Activated CD4-positive, alpha-beta memory T cell treated with anti-CD3 and anti-CD28 coated beads for 36 hours (primary cell): ENCODE measurements at regions not wholly inside any gene's neighbourhood (a gene's known extent, or its start where the extent isn't known, plus 50 kb on each side); places are given as distances from the start of the nearest gene placed in this dataset.

Source experiments
- CTCF ChIA-PET: fragments of 350-600 bp; sonication (Branson Sonifier 250); formaldehyde crosslinking; loops from one replicate; lab custom pipeline; 2021; ENCODE audit warnings: antibody characterized with exemption, inconsistent platforms; lab: Charles Lee
- POLR2A ChIA-PET: fragments of 350-600 bp; sonication (Branson Sonifier 250); formaldehyde crosslinking; loops from one replicate; lab custom pipeline; 2021; ENCODE audit warnings: antibody characterized with exemption; lab: Charles Lee
- DNase-seq: peaks from one replicate; pipeline ENCODE4 v3.0.0-alpha.2; 2020
- H3K27ac Mint-ChIP-seq: one replicate; pipeline ENCODE4 v1.8.0; 2021; ENCODE audit warnings: mixed read lengths
- H3K27me3 Mint-ChIP-seq: one replicate; pipeline ENCODE4 v1.8.0; 2021; ENCODE audit warnings: mixed read lengths
- H3K36me3 Mint-ChIP-seq: one replicate; pipeline ENCODE4 v1.8.0; 2021; ENCODE audit warnings: mixed read lengths
- H3K4me1 Mint-ChIP-seq: one replicate; pipeline ENCODE4 v1.8.0; 2021; ENCODE audit warnings: low read depth, mixed read lengths
- H3K4me3 Mint-ChIP-seq: one replicate; pipeline ENCODE4 v1.8.0; 2021; ENCODE audit warnings: mild to moderate bottlenecking, mixed read lengths
- H3K9me3 Mint-ChIP-seq: one replicate; pipeline ENCODE4 v1.8.0; 2021; ENCODE audit warnings: mixed read lengths
- intact Hi-C: fragments of 100-400 bp; cut with micrococcal nuclease; formaldehyde crosslinking; loops from one replicate; pipeline ENCODE4 v1.15.1; 2023

DNA sequence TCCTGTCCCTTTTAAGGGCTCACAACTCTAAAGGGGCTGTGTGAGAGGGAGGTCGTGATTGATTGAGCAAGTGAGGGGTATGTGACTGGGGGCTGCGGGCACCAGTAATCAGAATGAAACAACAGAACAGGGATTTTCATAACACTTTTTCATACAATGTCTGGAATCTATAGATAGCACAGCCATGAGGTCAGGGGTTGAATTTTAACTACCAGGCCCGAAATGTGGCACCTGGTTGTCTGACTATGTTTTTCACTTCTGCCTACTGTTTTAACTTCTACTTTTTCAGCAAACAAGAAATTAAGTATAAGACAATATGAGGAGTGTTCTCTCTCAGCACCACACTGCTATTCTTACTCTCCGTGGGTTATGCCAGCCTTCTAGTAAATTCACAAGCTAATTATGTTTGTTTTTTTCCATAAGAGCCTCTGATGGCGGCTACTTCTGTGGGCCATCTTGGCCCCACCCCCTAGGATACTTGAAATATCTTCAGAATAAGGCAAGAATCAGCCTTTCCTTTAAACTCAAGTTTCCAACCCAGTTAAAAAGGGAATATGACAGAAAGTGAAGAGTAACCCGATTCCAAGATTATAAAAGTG is 552.8 kb upstream of the CHORDC1 start:
- peaks cover 21% of the 10 kb centered on the region for H3K9me3 Mint-ChIP-seq
- H3K36me3 Mint-ChIP-seq: no peaks in the 10 kb centered on the region
- DNase-seq: no peak
- no peaks in the 10 kb centered on the region for H3K27me3 Mint-ChIP-seq
- ChIA-PET POLR2A (no interaction called here), CTCF (interaction anchor here (1.1 kb wide), 1 partner anchor 14 kb away, joined by 3 read pairs; no protein-coding TSS in a partner anchor)
- H3K4me3 Mint-ChIP-seq: no peak overlapping the region
- H3K4me1 Mint-ChIP-seq: no peaks in the 10 kb centered on the region
- intact Hi-C loops: no loop called here
- H3K27ac Mint-ChIP-seq: no peak overlapping the region

DNA sequence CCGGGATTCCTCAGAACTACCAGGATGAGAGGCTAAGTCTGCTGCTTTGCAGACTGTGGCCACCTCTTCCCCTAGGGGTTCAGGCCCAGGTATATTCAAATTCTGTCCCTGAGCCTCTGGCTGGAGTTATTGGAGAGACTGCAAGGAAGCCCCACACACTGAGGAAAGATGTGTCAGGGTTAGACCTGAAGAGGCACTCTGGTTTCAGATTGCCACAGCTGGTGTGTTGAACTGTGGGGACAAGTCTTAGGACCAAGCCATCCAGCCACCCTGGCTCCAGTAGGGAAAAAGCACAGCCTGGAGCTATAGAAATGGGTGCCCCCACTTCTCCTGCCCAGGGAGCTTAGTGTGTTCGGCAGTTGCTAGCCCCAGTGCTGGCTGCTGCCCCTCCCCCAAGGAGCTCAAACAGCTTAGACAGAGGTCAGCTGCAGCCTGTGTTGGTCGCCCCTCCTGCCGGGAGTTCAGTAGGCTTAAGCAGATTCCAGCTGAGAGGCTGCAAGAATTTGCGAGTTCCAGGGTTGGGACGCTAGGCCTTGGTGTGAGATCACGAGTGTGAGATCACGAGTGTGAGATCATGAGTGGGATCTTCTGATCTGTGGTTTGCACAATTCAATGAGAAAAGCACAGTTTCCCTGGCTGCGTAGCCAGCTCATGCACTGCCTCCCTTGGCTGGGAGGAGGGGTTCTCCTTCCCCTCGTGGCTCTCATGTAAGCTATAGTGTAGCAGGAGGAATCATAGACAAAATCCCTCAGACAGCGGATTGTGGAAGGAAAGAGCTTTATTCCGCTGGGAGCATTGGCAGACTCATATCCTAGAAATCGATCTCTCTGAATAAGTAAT is 552.1 kb upstream of the CHORDC1 start:
- Mint-ChIP-seq H3K4me3 (no peak overlapping the region), H3K36me3 (no peaks in the 10 kb centered on the region), H3K9me3 (peaks cover 20% of the 10 kb centered on the region), H3K4me1 (no peaks in the 10 kb centered on the region), H3K27ac (no peak overlapping the region), H3K27me3 (no peaks in the 10 kb centered on the region)
- POLR2A ChIA-PET: no interaction called here
- intact Hi-C loops: no loop called here
- CTCF ChIA-PET: interaction anchor here (1.1 kb wide), 1 partner anchor 13 kb away, joined by 3 read pairs; no protein-coding TSS in a partner anchor
- DNase-seq: no peak

GRCh38 chr11:90770007-90770406 is 547.2 kb upstream of the CHORDC1 start:
- ChIA-PET POLR2A (no interaction called here), CTCF (no interaction called here)
- H3K4me3 Mint-ChIP-seq: no peak overlapping the region
- peaks cover 19% of the 10 kb centered on the region for H3K9me3 Mint-ChIP-seq
- no peaks in the 10 kb centered on the region for H3K4me1 Mint-ChIP-seq
- no peak overlapping the region for H3K27ac Mint-ChIP-seq
- H3K36me3 Mint-ChIP-seq: no peaks in the 10 kb centered on the region
- DNase-seq: no peak
- intact Hi-C loops: no loop called here
- no peaks in the 10 kb centered on the region for H3K27me3 Mint-ChIP-seq

DNA sequence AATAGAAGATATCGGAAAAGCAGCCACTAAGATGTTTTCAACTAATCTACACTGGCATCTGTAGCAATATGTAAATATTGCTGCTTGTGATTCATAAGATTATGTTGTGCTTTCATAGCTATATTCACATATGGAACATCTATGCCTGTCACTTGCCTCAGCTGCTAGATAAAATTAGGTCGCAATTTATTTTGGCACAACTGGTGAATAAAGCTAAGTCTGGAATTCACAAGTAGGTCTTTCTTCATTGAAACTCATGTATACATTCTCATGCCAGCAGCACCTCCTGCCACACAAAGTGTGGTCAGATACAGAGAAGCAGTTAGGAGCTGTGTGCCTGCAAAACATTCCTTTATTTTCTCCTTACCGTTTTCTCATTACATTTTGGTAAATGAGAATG is 543.3 kb upstream of the CHORDC1 start:
- ChIA-PET CTCF (no interaction called here), POLR2A (no interaction called here)
- Mint-ChIP-seq H3K9me3 (peaks cover 3% of the 10 kb centered on the region), H3K4me3 (no peak overlapping the region), H3K27ac (no peak overlapping the region), H3K4me1 (no peaks in the 10 kb centered on the region), H3K27me3 (no peaks in the 10 kb centered on the region), H3K36me3 (no peaks in the 10 kb centered on the region)
- intact Hi-C loops: no loop called here
- DNase-seq: no peak

DNA sequence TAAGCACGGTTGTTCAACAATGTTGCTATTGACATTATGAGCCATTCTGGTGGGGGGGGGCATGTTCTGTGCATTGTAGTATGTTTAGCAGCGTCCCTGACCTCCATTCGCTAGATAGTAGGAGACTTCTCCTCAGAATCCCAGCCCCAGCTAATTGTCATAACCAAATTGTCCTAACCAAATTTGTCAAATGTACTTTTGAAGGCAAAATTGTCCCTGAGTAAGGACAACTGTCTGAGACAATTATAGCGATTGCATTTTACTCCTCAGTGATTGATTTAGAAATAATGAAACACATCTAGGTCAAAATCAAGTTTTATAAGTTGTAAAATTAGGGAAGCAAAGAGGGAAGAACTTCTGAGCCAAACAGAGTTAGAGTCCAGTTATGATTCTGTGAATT is 541.8 kb upstream of the CHORDC1 start:
- Mint-ChIP-seq H3K9me3 (peaks cover 2% of the 10 kb centered on the region), H3K4me3 (no peak overlapping the region), H3K36me3 (no peaks in the 10 kb centered on the region), H3K27me3 (no peaks in the 10 kb centered on the region), H3K4me1 (no peaks in the 10 kb centered on the region), H3K27ac (no peak overlapping the region)
- no peak for DNase-seq
- ChIA-PET CTCF (no interaction called here), POLR2A (no interaction called here)
- intact Hi-C loops: no loop called here

DNA sequence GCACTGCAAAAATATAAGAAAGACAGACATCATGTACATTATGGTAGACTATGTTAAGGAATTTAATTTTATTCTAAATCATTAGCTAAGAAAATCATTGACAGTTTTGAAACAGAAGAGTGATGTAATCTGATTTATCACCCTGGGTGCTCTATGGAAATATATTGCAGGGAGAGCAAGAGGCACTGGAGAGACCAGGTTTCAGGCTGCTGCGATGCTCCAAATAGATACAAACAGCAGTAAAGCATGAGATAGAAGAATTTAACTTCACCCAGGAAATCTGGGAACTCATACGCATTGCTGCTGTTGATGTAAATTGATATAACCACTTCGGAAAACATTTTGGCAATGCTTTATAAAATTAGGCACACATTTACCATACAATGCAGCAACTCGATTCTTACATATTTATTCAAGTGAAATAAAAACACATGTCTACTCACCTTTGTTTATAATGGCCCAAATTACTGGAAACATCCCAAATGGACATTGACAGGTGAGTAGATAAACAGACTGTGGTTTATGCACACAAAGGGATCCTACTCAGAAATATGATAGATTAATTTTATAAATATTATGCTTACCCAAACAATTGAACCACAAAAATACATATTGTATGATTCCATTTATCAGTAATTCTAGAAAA is 535.1 kb upstream of the CHORDC1 start:
- Mint-ChIP-seq H3K9me3 (peaks cover 5% of the 10 kb centered on the region), H3K4me3 (no peak overlapping the region), H3K4me1 (no peaks in the 10 kb centered on the region), H3K27me3 (no peaks in the 10 kb centered on the region), H3K36me3 (no peaks in the 10 kb centered on the region), H3K27ac (no peak overlapping the region)
- ChIA-PET POLR2A (no interaction called here), CTCF (no interaction called here)
- DNase-seq: no peak
- intact Hi-C loops: no loop called here

DNA sequence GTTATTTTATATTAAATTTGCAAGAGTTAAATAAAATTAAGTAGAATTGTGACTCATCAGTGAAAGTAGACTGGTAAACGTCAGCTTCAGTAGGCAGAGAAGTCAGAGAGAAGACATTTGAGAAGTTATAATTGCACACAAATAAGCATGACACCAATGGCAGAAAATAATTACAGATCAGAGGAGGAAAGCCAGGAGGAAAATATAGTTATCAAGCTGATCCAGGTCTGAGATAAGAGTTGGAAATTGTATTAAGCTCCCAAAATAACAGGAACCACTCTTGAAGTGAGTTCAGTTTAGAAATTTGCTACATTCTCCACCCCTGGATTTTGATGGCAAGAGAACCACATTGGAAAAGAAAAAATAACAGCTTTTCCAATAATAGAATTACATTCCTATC is 533.8 kb upstream of the CHORDC1 start:
- H3K4me1 Mint-ChIP-seq: no peaks in the 10 kb centered on the region
- H3K4me3 Mint-ChIP-seq: no peak overlapping the region
- no peaks in the 10 kb centered on the region for H3K27me3 Mint-ChIP-seq
- H3K9me3 Mint-ChIP-seq: peaks cover 7% of the 10 kb centered on the region
- DNase-seq: no peak
- intact Hi-C loops: no loop called here
- H3K27ac Mint-ChIP-seq: no peak overlapping the region
- POLR2A ChIA-PET: no interaction called here
- CTCF ChIA-PET: no interaction called here
- H3K36me3 Mint-ChIP-seq: no peaks in the 10 kb centered on the region

- intact Hi-C loops: no loop called here
- no peak for DNase-seq
These were observed 530.7 kb upstream of the CHORDC1 start for GRCh38 chr11:90753546-90753945.

DNA sequence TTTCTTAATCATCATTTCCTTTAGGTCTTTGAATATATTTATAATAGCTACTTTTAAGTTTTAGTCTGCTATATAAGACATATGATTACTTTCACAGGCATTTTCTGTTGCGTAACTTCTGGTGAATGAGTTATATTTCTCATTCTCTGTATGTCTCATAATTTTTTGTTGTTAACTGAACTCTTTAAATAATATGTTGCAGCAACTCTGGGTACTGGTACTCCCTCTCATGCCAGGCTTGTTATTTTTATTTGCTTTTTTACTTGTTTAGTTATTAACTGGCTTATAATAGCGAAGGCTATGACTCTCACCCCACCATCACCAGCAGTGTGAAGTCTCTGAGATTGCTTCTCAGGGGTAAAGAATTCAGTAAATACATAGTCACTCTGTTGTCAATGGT is 524.2 kb upstream of the CHORDC1 start:
- H3K36me3 Mint-ChIP-seq: no peaks in the 10 kb centered on the region
- CTCF ChIA-PET: no interaction called here

More at GRCh38 chr11:90753546-90753945, 530.7 kb upstream of the CHORDC1 start:
- ChIA-PET POLR2A (no interaction called here), CTCF (no interaction called here)
- Mint-ChIP-seq H3K36me3 (no peaks in the 10 kb centered on the region), H3K4me1 (no peaks in the 10 kb centered on the region), H3K27me3 (no peaks in the 10 kb centered on the region), H3K4me3 (no peak overlapping the region), H3K9me3 (peaks cover 16% of the 10 kb centered on the region), H3K27ac (no peak overlapping the region)

DNA sequence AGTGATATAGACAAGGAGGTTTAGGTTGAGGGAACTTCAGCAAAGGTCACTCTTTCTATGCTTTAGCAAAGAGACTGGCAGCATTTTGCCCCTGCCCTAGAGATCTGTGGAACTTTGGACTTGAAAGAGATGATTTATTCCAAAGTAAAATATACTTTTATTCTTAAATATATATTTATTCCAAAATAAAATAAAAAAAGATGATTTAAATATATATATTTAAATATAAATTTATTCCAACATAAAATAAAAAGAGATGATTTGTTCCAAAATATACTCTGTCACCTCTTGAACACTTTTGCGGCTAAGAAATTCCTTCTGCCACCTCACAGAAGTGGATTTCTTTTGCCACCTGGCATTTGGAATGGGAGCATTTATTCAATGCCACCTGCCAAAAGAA is 521.3 kb upstream of the CHORDC1 start:
- H3K4me1 Mint-ChIP-seq: no peaks in the 10 kb centered on the region
- no peaks in the 10 kb centered on the region for H3K36me3 Mint-ChIP-seq
- H3K9me3 Mint-ChIP-seq: peaks cover 29% of the 10 kb centered on the region
- no peak for DNase-seq
- no peaks in the 10 kb centered on the region for H3K27me3 Mint-ChIP-seq
- H3K27ac Mint-ChIP-seq: no peak overlapping the region
- POLR2A ChIA-PET: no interaction called here
- intact Hi-C loops: no loop called here
- CTCF ChIA-PET: no interaction called here
- H3K4me3 Mint-ChIP-seq: no peak overlapping the region

More for the DNA sequence above, 524.2 kb upstream of the CHORDC1 start:
- intact Hi-C loops: no loop called here
- Mint-ChIP-seq H3K4me1 (no peaks in the 10 kb centered on the region), H3K27me3 (no peaks in the 10 kb centered on the region), H3K9me3 (peaks cover 34% of the 10 kb centered on the region), H3K27ac (no peak overlapping the region), H3K4me3 (no peak overlapping the region)
- POLR2A ChIA-PET: no interaction called here
- no peak for DNase-seq

DNA sequence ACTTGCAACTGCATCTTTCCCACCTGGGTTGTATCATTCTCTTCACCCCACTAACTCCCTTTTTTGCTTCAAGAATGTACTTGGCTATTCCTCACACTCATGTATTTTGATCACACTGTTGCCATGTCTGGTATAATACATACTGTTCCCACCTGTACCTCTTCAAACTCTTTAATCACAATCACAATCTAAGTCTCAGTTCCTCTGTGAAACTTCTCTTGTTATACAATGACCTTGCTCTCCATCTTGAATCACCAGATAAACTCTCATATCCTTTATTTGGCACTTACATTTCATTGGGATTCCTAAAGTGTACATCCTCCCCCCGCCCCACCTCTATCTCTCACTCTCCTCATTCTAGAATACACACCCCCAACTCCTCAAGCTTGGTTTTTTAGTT is 516.0 kb upstream of the CHORDC1 start:
- ChIA-PET POLR2A (no interaction called here), CTCF (no interaction called here)
- Mint-ChIP-seq H3K36me3 (no peaks in the 10 kb centered on the region), H3K27me3 (no peaks in the 10 kb centered on the region), H3K4me1 (no peaks in the 10 kb centered on the region), H3K4me3 (no peak overlapping the region), H3K9me3 (peaks cover 11% of the 10 kb centered on the region), H3K27ac (no peak overlapping the region)
- DNase-seq: no peak
- intact Hi-C loops: no loop called here

DNA sequence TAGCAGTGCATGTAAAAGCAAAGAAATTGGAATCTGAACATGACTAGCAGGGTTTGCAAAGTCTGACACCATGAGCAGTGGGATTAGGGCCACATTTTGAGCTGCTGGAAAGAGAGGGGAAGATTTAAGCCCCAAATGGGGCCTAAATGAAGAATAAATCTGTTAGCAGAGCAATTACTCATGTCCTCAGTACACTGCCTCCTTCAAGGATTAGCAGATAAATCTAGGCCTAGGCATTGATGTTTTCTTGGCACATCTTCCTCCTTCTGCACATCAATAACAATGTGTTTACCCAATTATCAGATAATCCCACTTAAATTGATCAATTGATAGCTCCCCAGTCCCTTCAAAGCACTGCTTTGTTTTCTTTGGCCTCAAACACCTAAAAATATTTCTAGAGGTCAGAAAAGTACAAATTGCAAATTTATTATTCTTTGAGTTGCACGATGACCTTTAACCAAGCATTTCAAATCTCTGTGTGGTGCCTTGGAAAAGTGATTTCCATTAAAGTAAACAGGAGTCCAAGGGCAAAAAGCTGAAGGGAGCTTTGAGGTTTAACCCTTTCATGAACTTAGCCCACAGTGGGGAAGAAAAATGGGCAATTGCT is 514.7 kb upstream of the CHORDC1 start:
- Mint-ChIP-seq H3K9me3 (peaks cover 7% of the 10 kb centered on the region), H3K4me1 (no peaks in the 10 kb centered on the region), H3K36me3 (no peaks in the 10 kb centered on the region), H3K4me3 (no peak overlapping the region), H3K27ac (no peak overlapping the region), H3K27me3 (no peaks in the 10 kb centered on the region)
- intact Hi-C loops: no loop called here
- ChIA-PET CTCF (no interaction called here), POLR2A (no interaction called here)
- DNase-seq: no peak
